HS-5 (cell line): ENCODE measurements at regions not wholly inside any gene's neighbourhood (a gene's known extent, or its start where the extent isn't known, plus 50 kb on each side); places are given as distances from the start of the nearest gene placed in this dataset.
A peak's percentile ranks its signal among the peaks of the same experiment; 100 is the strongest.
"Not testable (repeated sequence)": the region's sequence is repeated elsewhere in the genome, so short reads cannot be mapped to it uniquely, and the experiment has no call there.

Experiments used
- DNase-seq: peaks from one replicate; pipeline ENCODE4 v3.0.0-alpha.2; 2012; ENCODE audit warnings: low read depth

GRCh38 chr7:55702831-55703230 lies 130.5 kb upstream of the VOPP1 start:
- not testable (repeated sequence) for DNase-seq

GRCh38 chr7:55699450-55699842 lies 127.1 kb upstream of the VOPP1 start:
- not testable (repeated sequence) for DNase-seq

- not testable (repeated sequence) for DNase-seq
Measured at GRCh38 chr7:55698607-55699449, 126.5 kb upstream of the VOPP1 start.

- DNase-seq, result peak; percentile 16
Measured at GRCh38 chr7:55695893-55696701, 123.8 kb upstream of the VOPP1 start.

- not testable (repeated sequence) for DNase-seq
Measured at GRCh38 chr7:55694484-55694883, 122.2 kb upstream of the VOPP1 start.

- not testable (repeated sequence) for DNase-seq
Measured at GRCh38 chr7:55688684-55689681, 116.7 kb upstream of the VOPP1 start.

- DNase-seq, result not testable (repeated sequence)
Measured at GRCh38 chr7:55688261-55688660, 116.0 kb upstream of the VOPP1 start.

GRCh38 chr7:55687252-55687651 lies 115.0 kb upstream of the VOPP1 start:
- DNase-seq, result not testable (repeated sequence)

GRCh38 chr7:55686771-55687170 lies 114.5 kb upstream of the VOPP1 start:
- DNase-seq, result not testable (repeated sequence)

GRCh38 chr7:55683501-55683900 lies 111.2 kb upstream of the VOPP1 start:
- DNase-seq, result not testable (repeated sequence)

GRCh38 chr7:55675589-55675988 lies 103.3 kb upstream of the VOPP1 start:
- DNase-seq, result not testable (repeated sequence)

GRCh38 chr7:55673525-55673924 lies 101.2 kb upstream of the VOPP1 start:
- not testable (repeated sequence) for DNase-seq

- not testable (repeated sequence) for DNase-seq
Measured at GRCh38 chr7:55672084-55672483, 99.8 kb upstream of the VOPP1 start.

GRCh38 chr7:55657654-55658053 lies 85.4 kb upstream of the VOPP1 start:
- DNase-seq, result no peak

GRCh38 chr7:55651057-55651456 lies 78.8 kb upstream of the VOPP1 start:
- DNase-seq, result no peak

GRCh38 chr7:55649238-55649637 lies 76.9 kb upstream of the VOPP1 start:
- no peak for DNase-seq

GRCh38 chr7:55644567-55644966 lies 72.3 kb upstream of the VOPP1 start:
- DNase-seq, result no peak

GRCh38 chr7:55642266-55642665 lies 70.0 kb upstream of the VOPP1 start:
- DNase-seq, result no peak

- no peak for DNase-seq
Measured at GRCh38 chr7:55641811-55642210, 69.5 kb upstream of the VOPP1 start.

GRCh38 chr7:55641273-55641691 lies 69.0 kb upstream of the VOPP1 start:
- peak; percentile 20 for DNase-seq

GRCh38 chr7:55639640-55640039 lies 67.3 kb upstream of the VOPP1 start:
- DNase-seq, result no peak
